GM21737 (cell line): ENCODE measurements at regions not wholly inside any gene's neighbourhood (a gene's known extent, or its start where the extent isn't known, plus 50 kb on each side); places are given as distances from the start of the nearest gene placed in this dataset.
"Not testable (repeated sequence)": the region's sequence is repeated elsewhere in the genome, so short reads cannot be mapped to it uniquely, and the experiment has no call there.

Source experiments
- ATAC-seq: cut with Tn5 transposase; IDR thresholded peaks from one replicate; pipeline ENCODE4 v1.9.1; 2021; ENCODE audit warnings: mild to moderate bottlenecking, moderate library complexity; ENCODE audit not compliant: unreplicated experiment

- ATAC-seq = no peak
These were observed 1607.0 kb downstream of the PCDH9 start for GRCh38 chr13:65623148-65623547.

DNA sequence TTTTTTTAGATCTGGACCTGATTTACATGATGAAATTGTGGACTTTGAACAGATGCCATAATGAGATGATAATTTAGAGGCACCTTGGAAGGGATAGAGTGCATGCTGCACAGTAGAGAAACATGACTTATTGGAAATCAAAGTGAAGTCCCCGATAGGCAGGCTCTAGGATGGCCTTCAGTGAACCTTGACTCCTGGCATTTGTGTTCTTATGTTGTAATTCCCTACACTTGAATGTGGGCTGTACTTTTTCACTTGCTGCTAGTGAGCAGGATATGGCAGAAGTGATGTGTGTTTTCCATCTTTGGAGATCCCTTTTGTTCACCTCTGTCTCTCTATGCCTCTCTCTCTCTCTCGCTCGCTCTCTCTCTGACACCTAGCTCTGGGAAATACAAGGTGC, 1614.6 kb downstream of the PCDH9 start:
- ATAC-seq = no peak

DNA sequence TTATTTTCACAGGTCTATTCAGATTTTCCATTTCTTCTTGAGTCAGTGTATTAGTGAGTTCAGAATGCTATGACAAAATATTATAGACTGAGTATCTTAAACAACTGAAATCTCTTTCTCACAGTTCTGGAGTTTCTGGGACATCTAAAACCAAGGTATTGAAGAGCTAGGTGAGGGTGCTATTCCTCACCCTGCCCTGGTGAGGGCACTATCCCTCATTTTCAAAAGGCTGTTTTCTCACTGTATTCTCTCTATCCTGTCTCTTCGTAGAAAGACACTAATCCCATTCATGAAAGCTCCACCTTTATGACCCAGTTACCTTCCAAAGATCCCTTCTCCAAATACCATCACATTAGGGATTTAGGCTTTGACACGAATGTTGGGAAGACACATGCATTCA, 1617.1 kb downstream of the PCDH9 start:
- ATAC-seq = no peak

DNA sequence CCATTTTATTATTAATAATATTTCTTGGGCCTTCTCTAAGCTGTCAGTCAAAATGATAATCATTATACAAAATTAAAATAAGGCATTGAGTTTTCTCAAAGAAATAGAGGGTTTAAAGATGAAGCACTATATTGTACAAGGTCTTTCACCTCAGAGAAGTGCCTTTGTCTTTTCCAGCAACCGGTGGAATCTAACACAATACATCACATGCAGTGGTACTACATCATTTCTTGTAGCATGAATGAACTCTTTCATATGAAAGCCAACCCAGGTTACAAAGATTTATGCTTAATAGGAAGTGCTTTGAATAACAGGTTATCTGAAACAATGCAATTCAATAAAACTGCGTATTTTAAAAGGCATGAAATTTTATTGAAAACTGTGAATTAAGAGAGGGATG, 1620.8 kb downstream of the PCDH9 start:
- no peak for ATAC-seq

DNA sequence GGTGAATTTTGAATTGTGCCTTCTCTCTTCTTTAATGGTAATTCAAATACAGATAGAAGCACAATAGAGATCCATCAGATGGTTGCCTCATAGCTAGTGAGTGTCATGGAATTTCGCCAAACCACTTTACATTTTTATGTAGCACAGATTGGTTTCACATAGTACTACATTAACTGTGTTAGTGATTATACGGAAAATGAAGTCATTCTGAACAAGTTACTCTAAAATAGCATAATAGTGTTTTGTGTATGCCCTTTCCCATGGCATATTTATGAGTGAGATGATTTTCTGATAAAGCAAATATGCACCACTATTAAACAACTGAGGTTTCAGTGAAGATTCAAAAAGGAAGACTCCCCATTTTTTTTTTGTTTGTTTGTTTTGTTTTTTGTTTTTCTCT, 1623.5 kb downstream of the PCDH9 start:
- no peak for ATAC-seq

DNA sequence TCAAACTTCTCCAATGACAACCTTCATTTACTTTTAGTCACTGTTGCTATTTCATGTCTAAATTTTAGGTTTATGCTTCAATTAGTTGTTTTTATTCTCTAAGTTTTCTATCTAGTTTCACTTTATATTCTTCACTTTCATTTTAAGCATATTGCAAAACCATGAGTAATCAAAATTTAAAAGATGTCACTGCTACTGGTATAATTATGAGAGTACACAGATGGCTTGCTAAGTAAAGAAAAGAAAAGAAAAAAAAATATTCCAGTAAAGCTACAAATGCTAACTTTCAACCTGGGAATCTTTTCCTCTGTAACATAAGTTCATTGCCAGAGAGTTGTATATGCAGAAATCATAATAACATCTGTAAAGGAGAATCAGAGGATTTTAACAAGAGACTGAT, 1624.7 kb downstream of the PCDH9 start:
- no peak for ATAC-seq

DNA sequence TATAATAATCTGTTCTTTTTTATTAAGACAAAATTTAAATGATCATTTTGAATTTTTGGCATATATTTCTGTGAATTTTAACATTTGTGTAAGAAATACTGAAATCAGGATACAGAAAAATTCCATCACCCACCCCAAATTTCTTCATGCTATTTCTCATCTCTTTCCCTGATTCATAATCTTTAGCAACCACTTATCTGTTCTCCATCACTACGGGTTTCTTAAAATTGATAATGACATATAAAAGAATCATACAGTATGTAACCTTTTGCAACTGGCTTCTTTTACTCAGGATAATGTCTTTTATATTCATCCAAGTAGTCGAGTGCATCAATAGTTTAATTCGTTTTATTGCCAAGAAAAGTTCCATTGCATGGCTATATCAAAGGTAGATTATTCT, 1627.0 kb downstream of the PCDH9 start:
- ATAC-seq = no peak

DNA sequence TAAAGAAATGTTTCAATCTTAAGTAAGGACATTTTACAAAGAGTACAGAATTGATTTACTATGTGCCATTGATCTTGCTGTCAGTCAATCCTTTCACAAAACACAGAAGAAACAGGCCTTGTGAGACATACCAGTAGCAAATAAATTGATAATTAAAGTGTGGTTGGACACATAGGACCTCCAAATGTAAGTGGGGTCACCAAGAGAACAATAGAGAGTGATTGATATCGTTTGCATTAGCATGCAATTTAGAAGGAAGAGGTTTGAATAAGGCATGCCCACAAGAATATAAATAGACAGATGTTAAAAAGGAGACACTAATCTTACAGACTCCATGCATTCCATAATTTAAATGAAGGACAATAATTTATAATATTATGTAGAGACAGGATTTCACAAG, 1628.3 kb downstream of the PCDH9 start:
- ATAC-seq = no peak

DNA sequence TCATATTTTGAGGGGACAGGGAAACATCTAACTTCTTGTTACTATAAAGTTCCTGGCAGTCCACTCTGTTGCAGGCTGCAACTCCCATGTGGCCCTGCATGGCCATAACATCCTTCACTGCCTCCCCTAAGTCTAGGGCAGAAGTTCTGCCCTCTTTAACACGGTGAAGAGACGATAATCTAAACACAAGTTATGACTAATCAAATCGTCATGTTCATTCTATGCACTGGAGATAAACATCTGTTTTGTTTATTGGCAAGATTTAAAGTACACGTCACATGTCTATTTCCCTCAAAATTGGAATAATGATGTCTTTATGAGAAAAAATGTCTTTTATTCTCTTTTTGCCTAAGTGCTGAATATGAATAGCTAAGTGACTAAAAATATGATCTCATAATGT, 1629.4 kb downstream of the PCDH9 start:
- no peak for ATAC-seq

- no peak for ATAC-seq
These were observed 1632.0 kb downstream of the PCDH9 start for GRCh38 chr13:65597839-65598818.

- ATAC-seq = no peak
These were observed 1634.2 kb downstream of the PCDH9 start for GRCh38 chr13:65595916-65596315.

DNA sequence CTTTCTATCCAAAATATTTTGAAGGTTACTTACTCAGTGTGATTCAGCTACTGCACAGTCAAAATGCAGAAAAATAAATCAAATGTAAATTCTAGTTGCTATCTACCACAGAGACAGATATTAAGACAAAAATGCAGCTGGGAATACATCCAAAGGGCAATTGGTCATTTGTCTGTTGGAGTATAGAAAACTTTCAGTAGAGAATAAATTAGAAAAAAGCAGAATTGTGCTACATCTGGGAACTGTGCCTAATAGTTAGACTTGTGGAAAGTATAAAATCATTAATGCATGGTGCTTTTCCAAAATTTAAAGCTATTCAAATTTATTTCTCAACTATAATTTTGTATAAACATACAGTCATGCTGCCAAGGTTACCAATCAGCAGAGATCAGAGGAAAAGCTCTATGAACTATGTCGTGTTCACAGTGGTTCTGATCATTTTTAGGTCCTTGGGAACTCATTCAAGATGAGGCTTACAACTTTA, 1635.8 kb downstream of the PCDH9 start:
- no peak for ATAC-seq

DNA sequence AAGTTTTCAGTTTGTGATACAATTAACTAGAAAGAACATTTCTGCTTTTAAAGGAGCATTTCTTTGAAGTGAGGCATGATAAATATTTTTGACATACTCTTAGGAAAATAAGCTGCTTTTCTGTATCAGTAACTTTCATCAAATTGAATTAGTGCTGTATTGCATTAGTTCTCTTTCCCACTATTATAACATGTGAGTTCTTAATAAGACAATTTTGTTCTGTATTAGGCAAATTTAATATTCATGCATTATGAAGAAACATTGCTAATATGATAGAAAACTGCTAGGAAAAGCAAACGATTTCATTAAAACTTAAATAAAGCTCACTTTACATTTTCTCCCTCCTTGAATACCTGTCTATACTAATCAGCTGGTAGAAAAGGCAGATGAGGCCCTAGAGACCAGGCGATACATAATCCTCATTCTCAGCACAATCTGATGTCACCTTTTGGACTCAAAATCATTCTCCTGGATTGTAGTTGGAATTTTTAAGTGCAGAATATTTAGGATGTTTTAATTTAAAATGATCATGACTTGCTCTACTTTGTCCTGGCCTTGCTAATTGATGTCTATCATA, 1636.8 kb downstream of the PCDH9 start:
- ATAC-seq = no peak

- ATAC-seq = no peak
These were observed 1637.4 kb downstream of the PCDH9 start for GRCh38 chr13:65592731-65593130.

DNA sequence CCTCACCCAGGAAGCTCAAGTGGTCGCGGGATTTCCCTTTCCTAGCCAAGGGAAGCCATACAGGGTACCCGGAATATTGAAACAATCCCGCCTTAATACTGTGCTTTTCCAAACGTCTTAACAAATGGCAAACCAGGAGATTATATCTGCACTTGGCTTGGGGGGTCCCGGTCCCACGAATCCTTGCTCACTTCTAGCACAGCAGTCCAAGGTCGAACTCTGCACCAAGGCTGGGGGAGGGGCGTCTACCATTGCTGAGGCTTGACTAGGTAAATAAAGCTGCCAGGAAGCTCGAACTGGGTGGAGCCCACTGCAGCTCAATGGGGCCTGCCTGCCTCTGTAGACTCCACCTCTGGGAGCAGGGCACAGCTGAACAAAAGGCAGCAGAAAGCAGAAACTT, 1644.8 kb downstream of the PCDH9 start:
- ATAC-seq = no peak

GRCh38 chr13:65584126-65584525, 1646.0 kb downstream of the PCDH9 start:
- no peak for ATAC-seq

DNA sequence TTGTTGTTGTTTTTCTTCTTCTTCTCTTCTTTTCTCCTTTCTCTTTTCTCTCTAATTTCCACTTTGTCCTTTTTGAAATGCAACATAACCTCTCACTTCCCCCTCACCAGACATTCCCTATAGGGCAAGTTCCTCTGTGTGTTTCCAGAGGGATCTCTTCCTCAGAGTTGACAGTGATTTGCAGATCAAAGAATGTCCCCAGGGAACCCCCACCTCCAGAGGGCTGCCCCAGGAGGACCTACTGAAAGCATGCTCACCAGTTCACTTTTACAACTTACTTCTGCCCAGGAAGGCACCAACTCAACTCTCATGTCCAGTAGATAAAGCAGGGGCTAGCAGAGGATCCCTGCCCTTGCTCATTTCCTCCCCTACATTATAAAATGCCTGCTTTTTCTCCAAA, 1648.0 kb downstream of the PCDH9 start:
- ATAC-seq = no peak

DNA sequence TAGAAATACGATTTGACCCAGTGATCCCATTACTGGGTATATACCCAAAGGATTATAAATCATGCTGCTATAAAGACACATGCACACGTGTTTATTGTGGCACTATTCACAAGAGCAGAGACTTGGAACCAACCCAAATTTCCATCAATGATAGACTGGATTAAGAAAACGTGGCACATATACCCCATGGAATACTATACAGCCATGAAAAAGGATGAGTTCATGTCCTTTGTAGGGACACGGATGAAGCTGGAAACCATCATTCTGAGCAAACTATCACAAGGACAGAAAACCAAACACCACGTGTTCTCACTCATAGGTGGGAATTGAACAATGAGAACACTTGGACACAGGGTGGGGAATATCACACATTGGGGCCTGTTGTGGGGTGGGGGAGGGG, 1665.6 kb downstream of the PCDH9 start:
- not testable (repeated sequence) for ATAC-seq

GRCh38 chr13:65562305-65562704, 1667.8 kb downstream of the PCDH9 start:
- ATAC-seq = no peak

GRCh38 chr13:65560936-65561335, 1669.2 kb downstream of the PCDH9 start:
- ATAC-seq = no peak

DNA sequence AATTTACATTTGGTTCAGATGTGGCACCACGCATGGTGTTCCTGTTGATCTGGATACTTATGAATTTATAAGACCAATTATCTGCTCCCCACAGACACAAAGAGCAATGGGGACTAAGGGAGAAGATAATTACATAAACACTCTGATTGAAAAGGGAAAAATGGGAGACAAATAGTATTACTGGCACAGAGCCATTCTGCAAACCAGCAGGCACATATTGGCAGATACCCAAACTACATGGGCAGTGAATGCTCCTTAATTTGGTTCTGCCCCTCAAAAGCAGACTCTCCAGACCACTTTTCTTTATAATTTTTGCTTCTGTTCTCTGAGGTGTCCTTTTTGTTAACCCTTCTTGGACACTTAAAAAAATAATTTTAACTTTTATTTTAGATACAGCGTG, 1674.2 kb downstream of the PCDH9 start:
- no peak for ATAC-seq

- ATAC-seq = no peak
These were observed 1676.9 kb downstream of the PCDH9 start for GRCh38 chr13:65553096-65553727.
